DOHH2 (cell line): ENCODE measurements at regions not wholly inside any gene's neighbourhood (a gene's known extent, or its start where the extent isn't known, plus 50 kb on each side); places are given as distances from the start of the nearest gene placed in this dataset.

Source experiments
- H3F3A ChIP-seq: fragments of 200-600 bp; sonication (generic), shearing (Covaris generic); 2 replicates; pipeline ENCODE4 v1.6.0; 2016; ENCODE audit warnings: antibody characterized with exemption, mild to moderate bottlenecking; ENCODE audit not compliant: control insufficient read depth, insufficient read depth
- H3K27ac ChIP-seq: fragments of 200-600 bp; sonication (generic); 2 replicates; pipeline ENCODE4 v1.5.1; 2014; ENCODE audit warnings: low read depth, mild to moderate bottlenecking, low read length, moderate library complexity
- H3K27me3 ChIP-seq: fragments of 200-600 bp; sonication (generic); 2 replicates; pipeline ENCODE4 v1.6.1; 2014; ENCODE audit warnings: mild to moderate bottlenecking, low read length, mixed read lengths; ENCODE audit not compliant: control insufficient read depth
- H3K36me3 ChIP-seq: fragments of 200-600 bp; sonication (generic); 2 replicates; pipeline ENCODE4 v1.6.1; 2014; ENCODE audit warnings: mild to moderate bottlenecking, low read length, moderate library complexity, mixed read lengths; ENCODE audit not compliant: control insufficient read depth
- H3K4me1 ChIP-seq: fragments of 200-600 bp; sonication (generic); 2 replicates; pipeline ENCODE4 v1.6.1; 2014; ENCODE audit warnings: mild to moderate bottlenecking, low read length, mixed read lengths; ENCODE audit not compliant: control insufficient read depth
- H3K4me2 ChIP-seq: fragments of 200-600 bp; sonication (generic); 2 replicates; pipeline ENCODE4 v1.6.0; 2014; ENCODE audit warnings: mild to moderate bottlenecking, low read length, moderate library complexity
- H3K4me3 ChIP-seq: fragments of 200-600 bp; sonication (generic); 2 replicates; pipeline ENCODE4 v1.5.1; 2014; ENCODE audit warnings: mild to moderate bottlenecking, low read length, mixed read lengths
- H3K79me2 ChIP-seq: fragments of 200-600 bp; sonication (generic); 2 replicates; pipeline ENCODE4 v1.6.1; 2014; ENCODE audit warnings: mild to moderate bottlenecking, low read length, mixed read lengths; ENCODE audit not compliant: control insufficient read depth
- H3K9me2 ChIP-seq: fragments of 200-600 bp; sonication (generic); replicated peaks from 2 replicates; pipeline ENCODE4 v1.6.1; 2014; ENCODE audit warnings: mild to moderate bottlenecking, low read length, mixed read lengths; ENCODE audit not compliant: control insufficient read depth
- H3K9me3 ChIP-seq: fragments of 200-600 bp; sonication (generic); 2 replicates; pipeline ENCODE4 v1.6.1; 2014; ENCODE audit warnings: antibody characterized with exemption, low read length, mixed read lengths; ENCODE audit not compliant: control insufficient read depth, insufficient read depth
- H4K20me1 ChIP-seq: fragments of 200-600 bp; sonication (generic); 2 replicates; pipeline ENCODE4 v1.6.0; 2014; ENCODE audit warnings: low read depth, mild to moderate bottlenecking, antibody characterized with exemption, low read length, moderate library complexity; ENCODE audit not compliant: control insufficient read depth, insufficient read depth
- CTCF ChIP-seq: fragments of 200-600 bp; sonication (generic); IDR thresholded peaks from one replicate; pipeline ENCODE4 v1.5.1; 2014; ENCODE audit warnings: antibody characterized with exemption, mild to moderate bottlenecking, low read depth, low read length; ENCODE audit not compliant: poor library complexity, severe bottlenecking
- EZH2phosphoT487 ChIP-seq: fragments of 200-600 bp; sonication (generic); IDR thresholded peaks from 2 replicates; pipeline ENCODE4 v1.6.1; 2017; ENCODE audit warnings: borderline replicate concordance, mild to moderate bottlenecking, antibody characterized with exemption, low read length, moderate library complexity, mixed read lengths

- TF ChIP-seq EZH2phosphoT487 (no peak), CTCF (no peak)
- Histone ChIP-seq H3K9me3 (no peaks in the 10 kb centered on the region), H3K4me3 (no peak overlapping the region), H3K79me2 (no peaks in the 10 kb centered on the region), H3F3A (no peaks in the 10 kb centered on the region), H3K27ac (no peak overlapping the region), H4K20me1 (no peaks in the 10 kb centered on the region), H3K27me3 (no peaks in the 10 kb centered on the region), H3K36me3 (no peaks in the 10 kb centered on the region), H3K4me2 (no peak overlapping the region), H3K4me1 (no peaks in the 10 kb centered on the region), H3K9me2 (no peaks in the 10 kb centered on the region)
Observed at GRCh38 chr12:115771601-115772000, 505.9 kb downstream of the MED13L start.

GRCh38 chr12:115771065-115771464 lies 506.4 kb downstream of the MED13L start:
- H3K79me2 ChIP-seq, result no peaks in the 10 kb centered on the region
- no peak overlapping the region for H3K27ac ChIP-seq
- no peaks in the 10 kb centered on the region for H3K27me3 ChIP-seq
- H3F3A ChIP-seq, result no peaks in the 10 kb centered on the region
- H3K4me2 ChIP-seq, result no peak overlapping the region
- no peaks in the 10 kb centered on the region for H3K4me1 ChIP-seq
- H3K9me2 ChIP-seq, result no peaks in the 10 kb centered on the region
- no peaks in the 10 kb centered on the region for H4K20me1 ChIP-seq
- H3K36me3 ChIP-seq, result no peaks in the 10 kb centered on the region
- no peaks in the 10 kb centered on the region for H3K9me3 ChIP-seq
- no peak for TF ChIP-seq CTCF
- no peak for TF ChIP-seq EZH2phosphoT487
- H3K4me3 ChIP-seq, result no peak overlapping the region

- Histone ChIP-seq H3K27ac (no peak overlapping the region), H3K4me2 (no peak overlapping the region), H3K9me3 (no peaks in the 10 kb centered on the region), H3K79me2 (no peaks in the 10 kb centered on the region), H3K4me1 (no peaks in the 10 kb centered on the region), H3K36me3 (no peaks in the 10 kb centered on the region), H3K9me2 (no peaks in the 10 kb centered on the region), H4K20me1 (no peaks in the 10 kb centered on the region), H3K4me3 (no peak overlapping the region), H3F3A (no peaks in the 10 kb centered on the region), H3K27me3 (no peaks in the 10 kb centered on the region)
- no peak for TF ChIP-seq CTCF
- no peak for TF ChIP-seq EZH2phosphoT487
Observed at GRCh38 chr12:115770643-115771042, 506.9 kb downstream of the MED13L start.

GRCh38 chr12:115767916-115768315 lies 509.6 kb downstream of the MED13L start:
- H3K79me2 ChIP-seq, result no peaks in the 10 kb centered on the region
- H3K27me3 ChIP-seq, result no peaks in the 10 kb centered on the region
- no peak overlapping the region for H3K4me2 ChIP-seq
- no peaks in the 10 kb centered on the region for H3K4me1 ChIP-seq
- H3K4me3 ChIP-seq, result no peak overlapping the region
- H3K9me2 ChIP-seq, result no peaks in the 10 kb centered on the region
- no peaks in the 10 kb centered on the region for H3K36me3 ChIP-seq
- no peaks in the 10 kb centered on the region for H3K9me3 ChIP-seq
- H3F3A ChIP-seq, result no peaks in the 10 kb centered on the region
- TF ChIP-seq CTCF, result no peak
- no peak for TF ChIP-seq EZH2phosphoT487
- no peak overlapping the region for H3K27ac ChIP-seq
- H4K20me1 ChIP-seq, result no peaks in the 10 kb centered on the region
